ENCODE measurements at regions not wholly inside any gene's neighbourhood (a gene's known extent, or its start where the extent isn't known, plus 50 kb on each side); places are given as distances from the start of the nearest gene placed in this dataset.
A peak's percentile ranks its signal among the peaks of the same experiment; 100 is the strongest.

GRCh38 chr13:76638181-76638580 lies 248.0 kb downstream of the KCTD12 start:
- WGBS (ENCODE audit: low lambda C conversion rate), result 53% methylated on average over 3 of the region's 3 CpGs
- Histone ChIP-seq H3K36me3 (replicated peaks in 1 of 2; ENCODE audit: control insufficient read depth in 1 of 2, insufficient read depth in 2 of 2, low read length in 1 of 2) (no peaks in the 10 kb centered on the region), H3F3A (replicated peaks; ENCODE audit: insufficient read depth) (peaks cover 4% of the 10 kb centered on the region), H4K20me1 (ENCODE audit: insufficient read depth) (no peaks in the 10 kb centered on the region), H3K9ac (no peak overlapping the region), H3K9me2 (no peaks in the 10 kb centered on the region), H3K9me3 (no peaks in the 10 kb centered on the region), H3K4me3 (ENCODE audit: low read depth in 2 of 2, low read length in 1 of 2) (no peak overlapping the region), H3K4me1 (ENCODE audit: control insufficient read depth in 1 of 2, insufficient read depth in 2 of 2, low read depth in 1 of 2, low read length in 1 of 2) (peaks cover 0 to 5% of the 10 kb centered on the region in 2 experiments; a peak in 2 of 4 replicates), H3K4me2 (no peak overlapping the region), H2AFZ (ENCODE audit: low read depth) (no peak overlapping the region), H3K27me3 (ENCODE audit: insufficient read depth) (no peaks in the 10 kb centered on the region; the same call in 1 of the 2 replicates), H3K27ac (ENCODE audit: low read depth in 2 of 2, low read length in 1 of 2) (peak overlapping the region in 1 of 2 experiments; percentile 44; a peak in 2 of 4 replicates), H3K79me2 (ENCODE audit: insufficient read depth) (no peaks in the 10 kb centered on the region)
- TF ChIP-seq EP300 (IDR thresholded peaks at IDR 0.05; ENCODE audit: borderline replicate concordance in 1 of 2, low read depth in 1 of 2, low read length in 1 of 2), result no peak
- TF ChIP-seq SIN3A (IDR thresholded peaks at IDR 0.05; ENCODE audit: borderline replicate concordance, low read depth, low read length), result no peak
- TF ChIP-seq FOSL2 (IDR thresholded peaks at IDR 0.05; ENCODE audit: borderline replicate concordance, low read depth), result no peak
- TF ChIP-seq IRF3 (IDR thresholded peaks at IDR 0.05; ENCODE audit: low read depth, low read length), result no peak
- TF ChIP-seq NRF1 (IDR thresholded peaks at IDR 0.05; ENCODE audit: low read depth, low read length), result no peak
- DNase-seq, result no peak
- CTCF ChIA-PET, result interaction anchor here (0.8 kb wide), 1 partner anchor 247 kb away, joined by 3 read pairs; no protein-coding TSS in a partner anchor
- POLR2A ChIA-PET, result no interaction called here

GRCh38 chr13:76637641-76638141 lies 248.5 kb downstream of the KCTD12 start:
- Histone ChIP-seq H3K36me3 (replicated peaks in 1 of 2; ENCODE audit: control insufficient read depth in 1 of 2, insufficient read depth in 2 of 2, low read length in 1 of 2) (no peaks in the 10 kb centered on the region), H3K9me2 (no peaks in the 10 kb centered on the region), H3K79me2 (ENCODE audit: insufficient read depth) (no peaks in the 10 kb centered on the region), H3K4me3 (ENCODE audit: low read depth in 2 of 2, low read length in 1 of 2) (no peak overlapping the region), H3K9me3 (no peaks in the 10 kb centered on the region), H3K4me1 (ENCODE audit: control insufficient read depth in 1 of 2, insufficient read depth in 2 of 2, low read depth in 1 of 2, low read length in 1 of 2) (peaks cover 0 to 5% of the 10 kb centered on the region in 2 experiments; a peak in 2 of 4 replicates), H3F3A (replicated peaks; ENCODE audit: insufficient read depth) (peaks cover 4% of the 10 kb centered on the region), H3K27ac (ENCODE audit: low read depth in 2 of 2, low read length in 1 of 2) (peak overlapping the region in 1 of 2 experiments; percentile 44; a peak in 2 of 4 replicates), H3K9ac (no peak overlapping the region), H2AFZ (ENCODE audit: low read depth) (no peak overlapping the region), H3K27me3 (ENCODE audit: insufficient read depth) (no peaks in the 10 kb centered on the region; the same call in 1 of the 2 replicates), H4K20me1 (ENCODE audit: insufficient read depth) (no peaks in the 10 kb centered on the region), H3K4me2 (no peak overlapping the region)
- ChIA-PET POLR2A (no interaction called here), CTCF (interaction anchor here (0.8 to 1.7 kb wide), 5 partner anchors 11 to 248 kb away, joined by 3 to 6 read pairs (median 3); no protein-coding TSS in a partner anchor)
- peak; percentile 16 for DNase-seq
- peak; percentile 46 for TF ChIP-seq TCF12 (IDR thresholded peaks at IDR 0.05)
- no peak for TF ChIP-seq MAX (IDR thresholded peaks at IDR 0.05; ENCODE audit: low read depth)
- peak; percentile 26; the same call in 1 of the 2 replicates for TF ChIP-seq RCOR1 (IDR thresholded peaks at IDR 0.05; ENCODE audit: low read length)
- 42% methylated on average over 2 of the region's 2 CpGs for WGBS (ENCODE audit: low lambda C conversion rate)

- Histone ChIP-seq H3K9me3 (no peaks in the 10 kb centered on the region), H3F3A (replicated peaks; ENCODE audit: insufficient read depth) (peaks cover 4% of the 10 kb centered on the region), H3K9ac (no peak overlapping the region), H3K27ac (ENCODE audit: low read depth in 2 of 2, low read length in 1 of 2) (no peak overlapping the region), H3K79me2 (ENCODE audit: insufficient read depth) (no peaks in the 10 kb centered on the region), H3K36me3 (replicated peaks in 1 of 2; ENCODE audit: control insufficient read depth in 1 of 2, insufficient read depth in 2 of 2, low read length in 1 of 2) (no peaks in the 10 kb centered on the region), H3K9me2 (no peaks in the 10 kb centered on the region), H3K27me3 (ENCODE audit: insufficient read depth) (no peaks in the 10 kb centered on the region; the same call in 1 of the 2 replicates), H2AFZ (ENCODE audit: low read depth) (no peak overlapping the region), H3K4me1 (ENCODE audit: control insufficient read depth in 1 of 2, insufficient read depth in 2 of 2, low read depth in 1 of 2, low read length in 1 of 2) (peaks cover 0 to 5% of the 10 kb centered on the region in 2 experiments; a peak in 2 of 4 replicates), H3K4me3 (ENCODE audit: low read depth in 2 of 2, low read length in 1 of 2) (no peak overlapping the region), H3K4me2 (no peak overlapping the region), H4K20me1 (ENCODE audit: insufficient read depth) (no peaks in the 10 kb centered on the region)
- ChIA-PET POLR2A (no interaction called here), CTCF (interaction anchor here (0.7 to 1.7 kb wide), 5 partner anchors 10 to 767 kb away, joined by 3 to 6 read pairs (median 3); no protein-coding TSS in a partner anchor)
- no peak for DNase-seq
- 87% methylated on average over 2 of the region's 2 CpGs for WGBS (ENCODE audit: low lambda C conversion rate)
- TF ChIP-seq GABPA (IDR thresholded peaks at IDR 0.05; ENCODE audit: low read depth) (no peak), RXRA (IDR thresholded peaks at IDR 0.05; ENCODE audit: borderline replicate concordance, low read depth) (no peak), JUND (IDR thresholded peaks at IDR 0.05) (no peak), MEF2A (IDR thresholded peaks at IDR 0.05; ENCODE audit: borderline replicate concordance, low read depth) (no peak), USF2 (IDR thresholded peaks at IDR 0.05; ENCODE audit: borderline replicate concordance, low read depth, low read length) (no peak), NRF1 (IDR thresholded peaks at IDR 0.05; ENCODE audit: low read depth, low read length) (no peak), RAD21 (IDR thresholded peaks at IDR 0.05; ENCODE audit: low read length) (no peak)
These were observed 249.4 kb downstream of the KCTD12 start for GRCh38 chr13:76636829-76637228.
